ENCODE measurements at regions not wholly inside any gene's neighbourhood (a gene's known extent, or its start where the extent isn't known, plus 50 kb on each side); places are given as distances from the start of the nearest gene placed in this dataset.

GRCh38 chr3:76554707-76555106 is 485.2 kb upstream of the ROBO2 start:
- Histone ChIP-seq H2AFZ (ENCODE audit: low read length) (no peak overlapping the region), H3K36me3 (ENCODE audit: insufficient read depth, low read length) (no peaks in the 10 kb centered on the region), H3K79me2 (ENCODE audit: insufficient read depth, low read length) (no peaks in the 10 kb centered on the region), H3K4me1 (ENCODE audit: insufficient read depth, low read length, poor library complexity, severe bottlenecking) (no peaks in the 10 kb centered on the region), H3K4me3 (ENCODE audit: low read length, poor library complexity, severe bottlenecking) (no peak overlapping the region), H3K9me3 (ENCODE audit: insufficient read depth, low read depth, low read length) (0 out of 2 replicates have a peak, but pooled peaks cover 3% of the 10 kb centered on the region), H3F3A (ENCODE audit: low read depth) (no peaks in the 10 kb centered on the region), H3K9ac (ENCODE audit: low read depth, low read length, poor library complexity, severe bottlenecking) (no peak overlapping the region), H4K20me1 (ENCODE audit: insufficient read depth, low read length, poor library complexity, severe bottlenecking) (no peaks in the 10 kb centered on the region), H3K9me2 (replicated peaks; ENCODE audit: low read depth, low read length) (no peaks in the 10 kb centered on the region), H3K4me2 (ENCODE audit: low read depth, low read length, poor library complexity, severe bottlenecking) (no peak overlapping the region), H3K27me3 (ENCODE audit: insufficient read depth, low read length, poor library complexity, severe bottlenecking) (no peaks in the 10 kb centered on the region)
- TF ChIP-seq CTCF (conservative IDR thresholded peaks at IDR 0.05; ENCODE audit: low read length) = no peak
- TF ChIP-seq EZH2phosphoT487 (IDR thresholded peaks at IDR 0.05; ENCODE audit: borderline replicate concordance) = no peak

GRCh38 chr3:76561494-76562236 is 478.2 kb upstream of the ROBO2 start:
- no peak for TF ChIP-seq EZH2phosphoT487 (IDR thresholded peaks at IDR 0.05; ENCODE audit: borderline replicate concordance)
- TF ChIP-seq CTCF (conservative IDR thresholded peaks at IDR 0.05; ENCODE audit: low read length) = no peak

GRCh38 chr3:76565496-76566210 is 474.2 kb upstream of the ROBO2 start:
- H3K4me1 ChIP-seq (ENCODE audit: insufficient read depth, low read length, poor library complexity, severe bottlenecking) = no peaks in the 10 kb centered on the region
- H3K9me3 ChIP-seq (ENCODE audit: insufficient read depth, low read depth, low read length) = no peaks in the 10 kb centered on the region
- no peak overlapping the region for H2AFZ ChIP-seq (ENCODE audit: low read length)

More at GRCh38 chr3:76561494-76562236, 478.2 kb upstream of the ROBO2 start:
- no peaks in the 10 kb centered on the region for H3K9me2 ChIP-seq (replicated peaks; ENCODE audit: low read depth, low read length)
- H2AFZ ChIP-seq (ENCODE audit: low read length) = no peak overlapping the region
- no peaks in the 10 kb centered on the region for H3K79me2 ChIP-seq (ENCODE audit: insufficient read depth, low read length)
- H3K36me3 ChIP-seq (ENCODE audit: insufficient read depth, low read length) = no peaks in the 10 kb centered on the region
- no peaks in the 10 kb centered on the region for H4K20me1 ChIP-seq (ENCODE audit: insufficient read depth, low read length, poor library complexity, severe bottlenecking)
- no peaks in the 10 kb centered on the region for H3K27me3 ChIP-seq (ENCODE audit: insufficient read depth, low read length, poor library complexity, severe bottlenecking)
- no peaks in the 10 kb centered on the region for H3K4me1 ChIP-seq (ENCODE audit: insufficient read depth, low read length, poor library complexity, severe bottlenecking)
- H3K4me2 ChIP-seq (ENCODE audit: low read depth, low read length, poor library complexity, severe bottlenecking) = no peak overlapping the region
- no peak overlapping the region for H3K9ac ChIP-seq (ENCODE audit: low read depth, low read length, poor library complexity, severe bottlenecking)
- H3K9me3 ChIP-seq (ENCODE audit: insufficient read depth, low read depth, low read length) = no peaks in the 10 kb centered on the region
- no peak overlapping the region for H3K4me3 ChIP-seq (ENCODE audit: low read length, poor library complexity, severe bottlenecking)
- H3F3A ChIP-seq (ENCODE audit: low read depth) = no peaks in the 10 kb centered on the region

More at GRCh38 chr3:76565496-76566210, 474.2 kb upstream of the ROBO2 start:
- TF ChIP-seq EZH2phosphoT487 (IDR thresholded peaks at IDR 0.05; ENCODE audit: borderline replicate concordance) = no peak
- no peak for TF ChIP-seq CTCF (conservative IDR thresholded peaks at IDR 0.05; ENCODE audit: low read length)
- H3K9ac ChIP-seq (ENCODE audit: low read depth, low read length, poor library complexity, severe bottlenecking) = no peak overlapping the region
- no peaks in the 10 kb centered on the region for H3K36me3 ChIP-seq (ENCODE audit: insufficient read depth, low read length)
- H3K79me2 ChIP-seq (ENCODE audit: insufficient read depth, low read length) = no peaks in the 10 kb centered on the region
- no peaks in the 10 kb centered on the region for H3K27me3 ChIP-seq (ENCODE audit: insufficient read depth, low read length, poor library complexity, severe bottlenecking)
- H3K4me2 ChIP-seq (ENCODE audit: low read depth, low read length, poor library complexity, severe bottlenecking) = no peak overlapping the region
- H4K20me1 ChIP-seq (ENCODE audit: insufficient read depth, low read length, poor library complexity, severe bottlenecking) = no peaks in the 10 kb centered on the region
- H3F3A ChIP-seq (ENCODE audit: low read depth) = no peaks in the 10 kb centered on the region
- no peaks in the 10 kb centered on the region for H3K9me2 ChIP-seq (replicated peaks; ENCODE audit: low read depth, low read length)
- H3K4me3 ChIP-seq (ENCODE audit: low read length, poor library complexity, severe bottlenecking) = no peak overlapping the region

All from Loucy (cell line).